GM21390 (cell line): ENCODE measurements at regions not wholly inside any gene's neighbourhood (a gene's known extent, or its start where the extent isn't known, plus 50 kb on each side); places are given as distances from the start of the nearest gene placed in this dataset.

ENCODE experiments used
- ATAC-seq: cut with Tn5 transposase; IDR thresholded peaks from one replicate; pipeline ENCODE4 v1.9.1; 2021; ENCODE audit not compliant: unreplicated experiment

- ATAC-seq: no peak
Measured at GRCh38 chr2:226580403-226580802, 219.2 kb downstream of the IRS1 start.

GRCh38 chr2:226579519-226579918 lies 220.1 kb downstream of the IRS1 start:
- ATAC-seq: no peak

- ATAC-seq: no peak
Measured at GRCh38 chr2:226578879-226579278, 220.7 kb downstream of the IRS1 start.

- ATAC-seq: no peak
Measured at GRCh38 chr2:226578373-226578772, 221.2 kb downstream of the IRS1 start.

GRCh38 chr2:226575928-226576327 lies 223.7 kb downstream of the IRS1 start:
- ATAC-seq: no peak

GRCh38 chr2:226573158-226573557 lies 226.5 kb downstream of the IRS1 start:
- no peak for ATAC-seq

- no peak for ATAC-seq
Measured at GRCh38 chr2:226564667-226565066, 235.0 kb downstream of the IRS1 start.

GRCh38 chr2:226561962-226562361 lies 237.7 kb downstream of the IRS1 start:
- ATAC-seq: no peak

- ATAC-seq: no peak
Measured at GRCh38 chr2:226560325-226560724, 239.3 kb downstream of the IRS1 start.

- ATAC-seq: no peak
Measured at GRCh38 chr2:226559536-226559935, 240.1 kb downstream of the IRS1 start.

- no peak for ATAC-seq
Measured at GRCh38 chr2:226558418-226558817, 241.2 kb downstream of the IRS1 start.

GRCh38 chr2:226556050-226556449 lies 243.6 kb downstream of the IRS1 start:
- no peak for ATAC-seq

GRCh38 chr2:226554701-226555100 lies 244.9 kb downstream of the IRS1 start:
- no peak for ATAC-seq

GRCh38 chr2:226553333-226553732 lies 246.3 kb downstream of the IRS1 start:
- ATAC-seq: no peak

- ATAC-seq: no peak
Measured at GRCh38 chr2:226552571-226553285, 246.9 kb downstream of the IRS1 start.

- ATAC-seq: no peak
Measured at GRCh38 chr2:226551522-226552250, 247.9 kb downstream of the IRS1 start.

- ATAC-seq: no peak
Measured at GRCh38 chr2:226550801-226551200, 248.8 kb downstream of the IRS1 start.

GRCh38 chr2:226548732-226549131 lies 250.9 kb downstream of the IRS1 start:
- no peak for ATAC-seq

GRCh38 chr2:226544596-226545210 lies 254.9 kb downstream of the IRS1 start:
- no peak for ATAC-seq

GRCh38 chr2:226540204-226540994 lies 259.2 kb downstream of the IRS1 start:
- no peak for ATAC-seq

GRCh38 chr2:226536410-226536809 lies 263.2 kb downstream of the IRS1 start:
- no peak for ATAC-seq
